ENCODE measurements at regions not wholly inside any gene's neighbourhood (a gene's known extent, or its start where the extent isn't known, plus 50 kb on each side); places are given as distances from the start of the nearest gene placed in this dataset.
"Not testable (repeated sequence)": the region's sequence is repeated elsewhere in the genome, so short reads cannot be mapped to it uniquely, and the experiment has no call there.

GRCh38 chr6:50965495-50965894 is 146.8 kb downstream of the TFAP2B start:
- Histone ChIP-seq H3K27me3 (no peaks in the 10 kb centered on the region), H3K4me3 (no peak overlapping the region), H3K27ac (no peak overlapping the region), H3K36me3 (no peaks in the 10 kb centered on the region), H3K9me3 (no peaks in the 10 kb centered on the region), H3K4me1 (no peaks in the 10 kb centered on the region)
- TF ChIP-seq POLR2A (IDR thresholded peaks at IDR 0.05) = no peak
- TF ChIP-seq CTCF (IDR thresholded peaks at IDR 0.05) = no peak
- intact Hi-C loops (cut with DNase I) = no loop called here
- no peak for DNase-seq
- ATAC-seq = no peak

GRCh38 chr6:50966532-50966931 is 147.9 kb downstream of the TFAP2B start:
- Histone ChIP-seq H3K27ac (no peak overlapping the region), H3K36me3 (no peaks in the 10 kb centered on the region), H3K9me3 (no peaks in the 10 kb centered on the region), H3K4me3 (no peak overlapping the region), H3K4me1 (no peaks in the 10 kb centered on the region), H3K27me3 (no peaks in the 10 kb centered on the region)
- ATAC-seq (no peak), DNase-seq (no peak)
- TF ChIP-seq POLR2A (IDR thresholded peaks at IDR 0.05) (no peak), CTCF (IDR thresholded peaks at IDR 0.05) (no peak)
- WGBS, 4 donors = 56 to 73% (median 60%) methylated on average over 1 of the region's 1 CpG
- intact Hi-C loops (cut with DNase I) = no loop called here

- ATAC-seq (no peak), DNase-seq (no peak)
- H3K27ac ChIP-seq = no peak overlapping the region
- TF ChIP-seq CTCF (IDR thresholded peaks at IDR 0.05) (no peak), POLR2A (IDR thresholded peaks at IDR 0.05) (no peak)
- no peaks in the 10 kb centered on the region for H3K9me3 ChIP-seq
- H3K4me3 ChIP-seq = no peak overlapping the region
- H3K27me3 ChIP-seq = no peaks in the 10 kb centered on the region
- H3K4me1 ChIP-seq = no peaks in the 10 kb centered on the region
- no peaks in the 10 kb centered on the region for H3K36me3 ChIP-seq
- intact Hi-C loops (cut with DNase I) = no loop called here
Observed at GRCh38 chr6:50966986-50967385, 148.3 kb downstream of the TFAP2B start.

GRCh38 chr6:50968246-50968645 is 149.6 kb downstream of the TFAP2B start:
- WGBS, 4 donors = 91 to 96% (median 95%) methylated on average over 5 of the region's 5 CpGs
- ATAC-seq; H3K27ac ChIP-seq; H3K27me3 ChIP-seq; intact Hi-C loops (cut with DNase I); H3K36me3 ChIP-seq; H3K4me3 ChIP-seq; H3K9me3 ChIP-seq; DNase-seq; H3K4me1 ChIP-seq: not testable (repeated sequence)

- intact Hi-C loops (cut with DNase I) = no loop called here
- WGBS, 4 donors = 24 to 32% (median 26%) methylated on average over 1 of the region's 1 CpG
Observed at GRCh38 chr6:50970908-50971307, 152.2 kb downstream of the TFAP2B start.

More at GRCh38 chr6:50970908-50971307, 152.2 kb downstream of the TFAP2B start:
- no peaks in the 10 kb centered on the region for H3K9me3 ChIP-seq
- TF ChIP-seq POLR2A (IDR thresholded peaks at IDR 0.05) = no peak
- no peak for TF ChIP-seq CTCF (IDR thresholded peaks at IDR 0.05)
- ATAC-seq (no peak), DNase-seq (no peak)
- no peaks in the 10 kb centered on the region for H3K4me1 ChIP-seq
- H3K36me3 ChIP-seq = no peaks in the 10 kb centered on the region
- no peak overlapping the region for H3K27ac ChIP-seq
- no peak overlapping the region for H3K4me3 ChIP-seq
- no peaks in the 10 kb centered on the region for H3K27me3 ChIP-seq

Measured in heart left ventricle (tissue), 16 donors.